Motor neuron (in vitro differentiated cells): ENCODE measurements at regions not wholly inside any gene's neighbourhood (a gene's known extent, or its start where the extent isn't known, plus 50 kb on each side); places are given as distances from the start of the nearest gene placed in this dataset.
"Not testable (repeated sequence)": the region's sequence is repeated elsewhere in the genome, so short reads cannot be mapped to it uniquely, and the experiment has no call there.

Source experiments
- ATAC-seq, 8 experiments: fragments of 200-7000 bp; cut with Tn5 transposase; replicated peaks in 6 of 8; 2 replicates each; pipeline ENCODE4 v1.8.0; 2021; ENCODE audit warnings: mild to moderate bottlenecking in 8 of 8, moderate library complexity in 8 of 8
- H3K27ac ChIP-seq, 2 donors: fragments of 250-450 bp; sonication (Bioruptor Pico); 2 replicates each; pipeline ENCODE4 v1.9.0; 2021; ENCODE audit warnings: antibody characterized with exemption in 2 of 2, mild to moderate bottlenecking in 2 of 2, moderate library complexity in 1 of 2
- H3K4me1 ChIP-seq, 2 donors: fragments of 250-450 bp; sonication (Bioruptor Pico); replicated peaks in 1 of 2; 2 replicates each; pipeline ENCODE4 v1.6.1; 2021; ENCODE audit warnings: antibody characterized with exemption in 2 of 2, mild to moderate bottlenecking in 2 of 2, moderate library complexity in 1 of 2
- H3K4me3 ChIP-seq, 5 donors: fragments of 250-450 bp; sonication (Bioruptor Pico); 2 replicates each; pipeline ENCODE4 v1.9.0; 2021; ENCODE audit warnings: antibody characterized with exemption in 5 of 5, mild to moderate bottlenecking in 5 of 5, moderate library complexity in 4 of 5
- WGBS, 10 experiments: fragments of 450-650 bp; shearing (Covaris generic); methylation state at CpG; one replicate each; pipeline ENCODE4 v1.0.0; 2022; 5-methylcytosine and 5-hydroxymethylcytosine counted together
- in situ Hi-C, 9 experiments: fragments of 400-800 bp; cut with MboI; loops; one replicate each; pipeline ENCODE4 v1.15.0; 2021; ENCODE audit warnings: low sequenced_read_pairs in 9 of 9, low pct_unique_long_range_greater_than_20kb in 2 of 9; ENCODE audit not compliant: unreplicated experiment in 9 of 9

DNA sequence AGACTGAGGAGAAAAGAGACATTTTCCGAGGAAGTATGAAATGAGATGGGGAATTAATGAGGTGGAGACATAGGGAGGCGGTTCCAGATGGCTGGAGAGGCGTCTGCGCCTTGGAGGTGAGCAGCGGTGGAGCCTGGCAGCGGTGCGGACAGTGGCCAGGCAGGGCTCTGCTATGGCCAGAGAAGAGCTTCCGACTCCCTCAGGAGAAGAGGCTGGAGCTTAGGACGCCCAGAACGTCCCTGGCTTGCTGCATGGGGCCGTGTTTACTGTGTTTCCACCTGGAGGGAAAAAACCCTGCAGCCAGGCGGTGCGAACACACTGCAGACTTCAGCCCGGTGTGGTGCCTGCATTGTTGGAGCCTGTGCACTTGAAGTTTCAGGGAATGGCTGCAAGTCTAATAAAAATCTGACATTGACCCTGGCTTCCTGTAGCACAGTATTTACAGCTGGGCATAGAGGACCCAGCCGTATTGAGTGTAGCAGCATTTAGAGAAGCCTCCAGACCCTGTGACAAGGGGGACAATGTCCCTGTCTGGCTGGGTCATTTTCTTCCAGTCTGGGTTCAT is 447.1 kb upstream of the MKI67 start:
- Histone ChIP-seq H3K4me3 (no peak overlapping the region), H3K4me1 (peaks cover 26 to 57% of the 10 kb centered on the region in 2 donors), H3K27ac (no peak overlapping the region)
- peak in 2 of 8 experiments; percentile 12 to 26 for ATAC-seq
- WGBS, 10 experiments = 64 to 92% (median 80%) methylated on average over 1 to 10 of the region's 15 CpGs; no CpG with 5 or more reads in 5 of the 10 experiments
- in situ Hi-C loops = no loop called here

DNA sequence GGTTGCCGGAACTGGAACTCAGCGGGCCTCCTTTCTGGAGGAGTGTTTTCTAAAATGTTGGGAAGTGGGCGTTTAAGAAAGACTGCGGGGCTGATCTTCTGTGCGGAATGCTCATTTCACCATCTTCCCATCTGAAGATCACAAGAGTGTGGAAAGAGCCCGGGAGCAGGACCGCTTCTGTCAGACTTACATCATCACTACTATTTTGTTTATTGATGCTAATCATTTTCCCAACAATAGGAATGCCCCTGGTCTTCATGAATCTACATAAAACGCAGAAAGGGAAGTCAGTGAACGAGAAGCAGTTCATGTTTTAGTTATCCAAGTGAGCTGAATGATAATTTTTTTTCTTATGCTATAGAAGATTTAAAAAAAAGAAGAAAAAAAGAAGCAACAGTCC is 447.8 kb upstream of the MKI67 start:
- WGBS, 10 experiments = 19 to 85% (median 60%) methylated on average over 1 to 8 of the region's 9 CpGs; no CpG with 5 or more reads in 2 of the 10 experiments
- peak in 1 of 8 experiments; percentile 7 for ATAC-seq
- H3K27ac ChIP-seq = no peak overlapping the region
- H3K4me1 ChIP-seq = peaks cover 29 to 51% of the 10 kb centered on the region in 2 donors
- in situ Hi-C loops = no loop called here
- H3K4me3 ChIP-seq = no peak overlapping the region

DNA sequence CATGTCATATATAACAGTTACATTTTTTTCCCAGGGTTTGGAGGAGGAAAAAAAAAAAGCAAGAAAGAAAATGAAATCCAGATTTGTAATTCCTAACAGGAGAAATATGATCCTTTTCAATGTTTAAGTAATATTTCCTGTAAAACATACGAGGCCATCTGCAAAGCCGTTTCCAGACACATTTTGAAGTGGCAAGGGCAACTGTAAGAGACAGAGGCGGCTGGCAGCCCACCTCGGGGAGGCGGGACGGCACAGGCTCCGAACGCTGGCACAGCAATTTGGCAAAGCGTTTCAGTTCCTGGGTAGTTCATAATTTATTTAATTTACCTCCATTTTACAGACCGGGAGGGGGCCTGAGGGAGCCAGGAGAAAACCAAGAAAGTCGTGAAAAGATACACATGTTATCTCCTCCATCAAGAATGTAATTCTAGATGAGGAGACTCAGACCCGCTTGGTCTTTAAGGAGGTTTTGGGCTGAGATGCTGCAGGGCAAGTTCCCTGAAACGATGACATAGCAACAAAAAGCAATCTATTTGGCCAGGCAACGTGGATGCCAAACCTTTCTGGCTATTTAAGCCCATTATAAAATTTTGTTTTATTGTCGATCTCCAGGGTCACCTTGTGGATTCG is 448.5 kb upstream of the MKI67 start:
- H3K27ac ChIP-seq = no peak overlapping the region
- no peak for ATAC-seq
- no peak overlapping the region for H3K4me3 ChIP-seq
- WGBS, 10 experiments = 8 to 90% (median 58%) methylated on average over 2 to 15 of the region's 16 CpGs; no CpG with 5 or more reads in 1 of the 10 experiments
- peaks cover 28 to 50% of the 10 kb centered on the region in 2 donors for H3K4me1 ChIP-seq
- in situ Hi-C loops = no loop called here

DNA sequence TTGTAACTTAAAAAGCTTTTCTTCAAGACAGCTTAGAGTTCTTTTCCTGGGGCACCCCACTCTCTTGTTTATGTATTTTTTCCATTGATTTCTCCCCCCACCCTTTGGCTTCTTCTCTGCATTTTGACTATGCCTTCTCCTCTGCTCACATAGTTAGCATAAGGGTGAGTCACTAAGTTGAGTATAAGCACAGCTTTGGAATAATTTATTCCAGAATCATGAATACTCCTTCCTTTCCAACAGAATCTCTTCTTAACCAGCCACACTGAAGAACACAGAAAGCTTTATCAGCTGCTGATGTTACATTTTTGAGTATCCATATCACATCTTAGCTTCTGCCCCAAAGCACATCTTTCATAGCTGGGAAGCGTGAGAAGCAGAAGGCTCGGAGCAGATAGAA is 449.5 kb upstream of the MKI67 start:
- peaks cover 35 to 57% of the 10 kb centered on the region in 2 donors for H3K4me1 ChIP-seq
- peak in 7 of 8 experiments; percentile 25 to 96 (median 66) for ATAC-seq
- WGBS, 10 experiments = 0 to 100% (median 75%) methylated on average over 1 to 2 of the region's 2 CpGs; no CpG with 5 or more reads in 5 of the 10 experiments
- in situ Hi-C loops = no loop called here
- H3K27ac ChIP-seq = no peak overlapping the region
- no peak overlapping the region for H3K4me3 ChIP-seq

DNA sequence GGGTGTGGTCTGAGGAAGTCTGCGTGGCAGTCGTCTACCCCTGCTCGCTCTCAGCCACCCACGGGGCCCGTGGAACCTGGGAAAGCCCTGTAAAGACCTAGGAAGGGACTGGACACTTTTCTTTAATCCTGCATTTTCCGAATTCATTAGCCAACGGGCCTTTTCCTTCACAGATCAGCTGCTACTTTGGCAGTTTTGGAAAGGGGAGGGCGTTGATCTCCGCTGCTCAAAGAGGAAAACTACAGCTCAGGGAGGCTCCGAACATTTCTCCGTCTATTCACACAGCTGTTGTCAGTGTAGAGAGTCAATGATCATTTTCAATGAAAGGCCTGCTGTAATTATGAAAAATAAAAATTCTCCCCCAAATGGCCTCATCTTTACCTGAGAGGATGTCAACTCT is 450.1 kb upstream of the MKI67 start:
- peak in 1 of 8 experiments; percentile 14 for ATAC-seq
- 42 to 100% (median 79%) methylated on average over 1 to 11 of the region's 11 CpGs; no CpG with 5 or more reads in 2 of the 10 experiments for WGBS, 10 experiments
- in situ Hi-C loops = no loop called here
- Histone ChIP-seq H3K27ac (no peak overlapping the region), H3K4me1 (peaks cover 35 to 57% of the 10 kb centered on the region in 2 donors), H3K4me3 (no peak overlapping the region)

DNA sequence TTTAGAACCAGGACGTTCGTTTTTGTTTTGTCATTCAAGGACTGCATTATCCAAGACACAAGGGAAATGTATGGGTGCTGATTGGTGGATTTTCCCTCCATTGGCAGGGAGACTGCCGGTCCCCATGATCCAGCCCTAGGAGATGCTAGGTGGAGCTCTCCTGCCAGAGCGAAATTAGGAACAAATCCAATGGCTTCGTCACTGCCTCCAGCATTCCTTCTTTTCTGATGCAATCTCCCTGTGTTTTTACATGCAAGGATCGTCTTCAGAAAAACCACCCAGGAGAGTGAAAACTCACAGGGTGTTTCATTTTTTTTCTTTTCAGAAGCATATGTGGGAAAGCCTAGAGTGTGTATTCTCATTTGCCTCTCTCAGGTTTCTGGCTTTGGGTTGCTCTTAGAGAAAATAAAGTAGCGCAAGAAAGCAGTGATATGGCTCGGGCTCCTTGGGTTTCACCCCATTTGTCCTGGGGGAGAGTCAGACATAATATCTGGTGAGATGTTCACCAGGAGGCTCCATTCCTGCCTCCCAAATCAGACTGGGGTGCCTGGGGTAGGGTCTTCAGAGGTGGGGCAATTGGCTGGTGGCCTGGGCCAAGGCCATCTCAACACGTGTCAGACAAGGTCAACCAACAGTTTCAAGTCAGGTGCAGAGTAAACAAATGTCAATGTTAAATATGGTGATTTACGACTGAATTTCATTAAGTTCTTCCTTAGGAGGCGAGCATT is 450.9 kb upstream of the MKI67 start:
- ATAC-seq = peak in 7 of 8 experiments; percentile 11 to 92 (median 54)
- peak overlapping the region; percentile 27 to 76 for H3K27ac ChIP-seq
- H3K4me3 ChIP-seq = no peak overlapping the region
- in situ Hi-C loops = no loop called here
- H3K4me1 ChIP-seq = peaks cover 35 to 57% of the 10 kb centered on the region in 2 donors
- 20 to 80% (median 69%) methylated on average over 1 to 9 of the region's 11 CpGs; no CpG with 5 or more reads in 1 of the 10 experiments for WGBS, 10 experiments

DNA sequence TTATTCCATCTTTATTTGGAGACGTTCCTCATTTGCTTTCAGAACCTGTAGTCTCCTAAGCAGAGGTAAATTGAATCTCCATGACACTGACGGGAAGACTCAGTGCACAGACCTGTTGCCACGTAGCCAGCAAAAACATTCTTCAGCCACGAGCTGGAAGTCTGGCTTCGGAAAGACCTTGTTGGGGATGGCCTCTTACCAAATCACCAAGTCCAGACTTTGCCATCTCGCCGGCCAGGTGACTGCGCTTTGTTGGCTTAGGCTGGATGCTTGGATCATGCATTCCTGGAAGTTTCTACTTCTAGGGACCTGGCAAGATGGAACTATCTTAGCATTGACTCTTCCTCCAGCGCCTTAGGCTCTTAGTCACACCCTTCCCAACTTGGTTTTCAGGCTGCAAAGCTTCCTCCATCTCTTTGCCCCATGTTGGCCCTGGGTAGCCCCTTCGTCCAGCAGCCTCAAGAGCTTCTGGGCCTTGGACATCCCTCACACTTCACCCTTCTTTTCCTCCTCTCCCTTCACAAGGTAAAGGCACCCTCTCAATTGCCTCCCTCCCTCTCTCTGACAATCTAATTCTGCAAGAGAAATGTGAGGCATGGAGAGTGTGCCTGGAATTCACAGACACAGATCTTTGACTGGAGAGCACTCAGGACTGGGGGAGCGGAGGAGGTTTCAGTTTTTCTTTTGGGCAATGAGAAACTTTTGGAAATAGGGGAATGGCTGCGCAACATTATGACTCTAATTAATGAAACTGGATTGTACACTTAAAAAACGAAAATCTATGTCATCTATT is 451.9 kb upstream of the MKI67 start:
- no peak overlapping the region for H3K27ac ChIP-seq
- no peak for ATAC-seq
- in situ Hi-C loops = no loop called here
- H3K4me3 ChIP-seq = no peak overlapping the region
- H3K4me1 ChIP-seq = peaks cover 35 to 57% of the 10 kb centered on the region in 2 donors
- WGBS, 10 experiments = 14 to 100% (median 86%) methylated on average over 1 to 11 of the region's 13 CpGs; no CpG with 5 or more reads in 1 of the 10 experiments

DNA sequence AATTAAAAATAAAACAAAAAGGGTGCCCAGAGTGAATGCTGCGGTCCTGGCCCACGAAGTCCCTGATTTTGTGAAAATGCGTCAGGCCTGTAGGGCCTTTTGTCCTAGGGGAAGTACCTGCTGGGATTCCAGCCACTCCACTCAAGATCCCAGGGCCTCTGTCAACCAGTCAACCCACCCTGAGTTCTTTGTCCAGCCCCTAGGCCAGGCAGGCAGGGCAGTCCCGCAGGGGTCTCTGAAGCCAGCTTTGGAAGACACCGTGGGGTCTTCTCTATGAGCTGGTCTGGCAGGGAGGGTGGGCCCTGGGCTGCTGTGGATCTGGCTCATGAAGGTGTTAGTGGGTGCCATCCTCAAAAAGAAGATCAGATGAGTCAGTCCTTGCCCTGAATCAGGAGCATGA is 452.5 kb upstream of the MKI67 start:
- WGBS, 10 experiments = 80 to 100% (median 91%) methylated on average over 1 to 5 of the region's 5 CpGs; no CpG with 5 or more reads in 4 of the 10 experiments
- Histone ChIP-seq H3K4me3 (no peak overlapping the region), H3K4me1 (peaks cover 33 to 52% of the 10 kb centered on the region in 2 donors), H3K27ac (no peak overlapping the region)
- in situ Hi-C loops = no loop called here
- no peak for ATAC-seq

DNA sequence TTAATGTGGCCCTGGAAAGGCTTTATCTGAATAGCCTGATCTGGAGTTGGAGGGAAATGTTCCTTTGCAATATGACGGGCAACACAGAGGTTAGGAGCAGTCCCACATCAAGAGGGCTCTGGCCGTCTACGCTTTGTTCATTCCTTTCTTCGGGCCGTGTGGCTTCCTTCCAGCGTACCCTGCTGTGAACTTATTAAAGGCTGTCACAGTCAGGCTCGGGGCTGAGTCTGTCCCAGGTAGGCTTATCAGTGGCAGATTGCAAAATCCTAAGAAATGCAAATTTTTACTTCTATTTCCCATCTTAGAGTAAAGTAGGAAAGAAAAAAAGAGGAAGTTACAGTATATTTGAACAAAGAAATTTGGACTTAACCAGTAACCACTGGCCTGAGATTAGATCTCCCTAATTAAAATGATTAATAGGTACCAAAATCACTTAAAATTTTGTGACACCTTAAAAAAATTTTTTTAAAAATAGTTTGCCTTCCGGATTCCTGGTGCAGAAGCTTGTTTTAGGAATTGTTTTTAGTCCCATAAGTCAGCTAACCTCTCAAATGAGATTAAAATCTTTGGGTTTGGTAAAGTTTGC is 453.1 kb upstream of the MKI67 start:
- Histone ChIP-seq H3K4me1 (peaks cover 30 to 46% of the 10 kb centered on the region in 2 donors), H3K27ac (no peak overlapping the region), H3K4me3 (no peak overlapping the region)
- ATAC-seq = no peak
- WGBS, 10 experiments = 0 to 80% (median 42%) methylated on average over 2 to 8 of the region's 8 CpGs; no CpG with 5 or more reads in 1 of the 10 experiments
- in situ Hi-C loops = no loop called here

DNA sequence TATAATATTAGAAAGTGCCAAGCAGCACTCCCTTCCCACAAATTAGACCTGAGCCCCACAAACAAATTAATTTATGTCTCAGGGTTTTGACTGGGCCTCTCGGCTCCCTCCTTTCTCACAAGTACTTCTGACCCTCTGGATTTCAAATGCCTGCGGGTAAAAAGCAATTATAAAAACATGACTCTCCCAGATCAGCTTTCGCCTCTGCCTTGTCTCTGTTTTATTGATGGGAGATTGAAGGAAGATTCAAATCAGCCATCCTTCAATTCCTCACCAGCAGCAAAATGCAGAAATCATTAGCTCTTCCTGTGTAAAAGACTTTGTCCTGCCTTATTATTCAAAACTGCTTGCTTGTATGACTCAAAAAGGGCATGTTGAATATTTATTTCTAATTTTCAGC is 453.7 kb upstream of the MKI67 start:
- WGBS, 10 experiments = 0 to 50% (median 11%) methylated on average over 1 to 3 of the region's 3 CpGs; no CpG with 5 or more reads in 4 of the 10 experiments
- H3K27ac ChIP-seq = no peak overlapping the region
- in situ Hi-C loops = no loop called here
- peaks cover 30 to 40% of the 10 kb centered on the region in 2 donors for H3K4me1 ChIP-seq
- peak in 6 of 8 experiments; percentile 8 to 72 (median 46) for ATAC-seq
- H3K4me3 ChIP-seq = no peak overlapping the region

DNA sequence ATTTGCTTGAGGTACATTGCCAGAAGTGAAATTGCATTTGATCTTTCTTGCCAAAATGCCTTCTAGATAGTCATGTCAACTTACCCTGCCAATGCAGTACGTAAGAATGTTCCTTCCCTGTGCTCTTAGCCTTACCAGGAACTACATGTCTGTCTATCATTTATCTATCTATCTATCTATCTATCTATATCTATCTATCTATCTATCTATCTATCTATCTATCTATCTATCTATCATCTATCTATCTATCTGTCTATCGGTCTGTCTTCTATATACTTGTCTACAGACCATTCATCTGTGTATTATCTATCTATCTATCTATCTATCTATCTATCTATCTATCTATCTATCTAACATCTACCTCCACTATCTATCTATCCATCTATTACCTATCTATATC is 456.9 kb upstream of the MKI67 start:
- in situ Hi-C loops, H3K27ac ChIP-seq, H3K4me3 ChIP-seq, ATAC-seq: not testable (repeated sequence)
- 42 to 100% (median 83%) methylated on average over 1 to 2 of the region's 2 CpGs; no CpG with 5 or more reads in 1 of the 10 experiments for WGBS, 10 experiments
- peaks cover 15 to 18% of the 10 kb centered on the region in 2 donors for H3K4me1 ChIP-seq

DNA sequence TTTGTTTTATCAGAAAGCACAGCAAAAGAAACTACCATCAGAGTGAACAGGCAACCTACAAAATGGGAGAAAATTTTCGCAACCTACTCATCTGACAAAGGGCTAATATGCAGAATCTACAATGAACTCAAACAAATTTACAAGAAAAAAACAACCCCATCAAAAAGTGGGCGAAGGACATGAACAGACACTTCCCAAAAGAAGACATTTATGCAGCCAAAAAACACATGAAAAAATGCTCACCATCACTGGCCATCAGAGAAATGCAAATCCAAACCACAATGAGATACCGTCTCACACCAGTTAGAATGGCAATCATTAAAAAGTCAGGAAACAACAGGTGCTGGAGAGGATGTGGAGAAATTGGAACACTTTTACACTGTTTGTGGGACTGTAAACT is 460.4 kb upstream of the MKI67 start:
- ATAC-seq, H3K4me1 ChIP-seq, H3K4me3 ChIP-seq, H3K27ac ChIP-seq, in situ Hi-C loops: not testable (repeated sequence)
- no CpG with 5 or more reads among the region's 3 CpGs for WGBS, 10 experiments
